ENCODE measurements at regions not wholly inside any gene's neighbourhood (a gene's known extent, or its start where the extent isn't known, plus 50 kb on each side); places are given as distances from the start of the nearest gene placed in this dataset.

DNA sequence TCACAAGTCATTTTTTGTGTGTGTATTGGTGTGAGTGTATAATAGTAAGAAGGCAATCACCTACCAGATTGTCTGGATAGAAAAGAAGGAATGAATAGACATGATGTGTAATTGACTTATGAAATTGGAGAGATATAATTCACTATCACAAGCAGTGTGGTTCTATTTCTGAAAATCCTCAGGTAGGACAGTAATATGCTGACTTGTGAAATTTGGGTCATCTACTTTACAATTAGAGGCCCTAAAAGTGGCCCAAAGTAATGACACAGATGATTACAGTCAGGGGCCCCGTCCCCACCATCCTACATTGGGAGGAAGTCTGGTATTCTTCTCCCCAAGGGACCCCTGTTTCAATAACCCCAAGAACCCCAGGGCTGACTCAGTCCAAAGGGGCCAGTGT is 73.6 kb upstream of the SELENOK start:
- Histone ChIP-seq H3K4me3 (ENCODE audit: low read depth in 1 of 2, low read length in 1 of 2) (no peak overlapping the region), H3K27ac (no peak overlapping the region), H3K9me3 (no peaks in the 10 kb centered on the region), H3K36me3 (no peaks in the 10 kb centered on the region), H3K4me1 (ENCODE audit: control insufficient read depth in 1 of 2, insufficient read depth in 1 of 2, low read depth in 1 of 2, low read length in 1 of 2) (no peaks in the 10 kb centered on the region), H3K27me3 (peaks cover 4% of the 10 kb centered on the region)
- TF ChIP-seq, protein P1, sequence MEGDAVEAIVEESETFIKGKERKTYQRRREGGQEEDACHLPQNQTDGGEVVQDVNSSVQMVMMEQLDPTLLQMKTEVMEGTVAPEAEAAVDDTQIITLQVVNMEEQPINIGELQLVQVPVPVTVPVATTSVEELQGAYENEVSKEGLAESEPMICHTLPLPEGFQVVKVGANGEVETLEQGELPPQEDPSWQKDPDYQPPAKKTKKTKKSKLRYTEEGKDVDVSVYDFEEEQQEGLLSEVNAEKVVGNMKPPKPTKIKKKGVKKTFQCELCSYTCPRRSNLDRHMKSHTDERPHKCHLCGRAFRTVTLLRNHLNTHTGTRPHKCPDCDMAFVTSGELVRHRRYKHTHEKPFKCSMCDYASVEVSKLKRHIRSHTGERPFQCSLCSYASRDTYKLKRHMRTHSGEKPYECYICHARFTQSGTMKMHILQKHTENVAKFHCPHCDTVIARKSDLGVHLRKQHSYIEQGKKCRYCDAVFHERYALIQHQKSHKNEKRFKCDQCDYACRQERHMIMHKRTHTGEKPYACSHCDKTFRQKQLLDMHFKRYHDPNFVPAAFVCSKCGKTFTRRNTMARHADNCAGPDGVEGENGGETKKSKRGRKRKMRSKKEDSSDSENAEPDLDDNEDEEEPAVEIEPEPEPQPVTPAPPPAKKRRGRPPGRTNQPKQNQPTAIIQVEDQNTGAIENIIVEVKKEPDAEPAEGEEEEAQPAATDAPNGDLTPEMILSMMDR (IDR thresholded peaks at IDR 0.05): no peak

DNA sequence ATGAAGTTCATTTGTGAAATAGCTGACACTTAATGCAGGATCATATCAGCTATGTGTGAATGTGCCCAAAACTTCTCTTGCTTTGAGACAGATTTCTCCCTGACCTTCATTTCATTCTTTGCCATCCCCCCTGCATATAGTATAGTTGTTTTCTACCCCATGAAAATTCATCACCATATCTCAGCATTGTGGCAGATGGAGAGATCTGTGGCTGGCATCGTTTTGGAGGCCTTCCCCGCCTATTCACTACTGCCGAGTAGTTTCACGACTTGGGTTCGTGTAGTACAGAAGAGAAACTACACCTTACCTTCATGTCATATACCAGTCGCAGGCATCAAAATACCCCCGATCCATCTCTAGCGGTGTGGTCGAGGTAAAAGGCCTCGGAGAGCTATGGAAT is 66.2 kb upstream of the SELENOK start:
- TF ChIP-seq, protein P1 (IDR thresholded peaks at IDR 0.05): no peak
- H3K27me3 ChIP-seq: peaks cover 13% of the 10 kb centered on the region
- no peaks in the 10 kb centered on the region for H3K36me3 ChIP-seq

DNA sequence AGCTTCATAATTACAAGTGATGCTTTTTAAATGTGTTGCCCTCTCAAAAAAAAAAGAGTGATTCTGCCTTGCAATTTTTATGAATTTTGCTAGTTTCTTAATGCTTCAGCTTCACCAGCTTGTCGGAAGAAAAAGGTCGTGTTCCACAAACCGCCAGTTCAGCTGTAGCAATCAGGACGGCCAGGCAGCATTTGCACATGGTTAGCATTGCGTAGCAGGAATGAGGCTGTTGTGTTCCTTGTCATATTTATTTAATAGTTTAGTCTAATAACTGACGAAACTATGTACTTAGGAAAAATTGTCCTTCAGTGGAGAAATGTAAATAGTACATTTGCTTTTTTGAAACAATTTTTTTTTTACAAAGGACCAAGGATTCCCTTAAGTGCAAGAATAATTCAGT is 64.9 kb upstream of the SELENOK start:
- peaks cover 8% of the 10 kb centered on the region for H3K27me3 ChIP-seq
- no peak overlapping the region for H3K27ac ChIP-seq
- TF ChIP-seq, protein P1 (IDR thresholded peaks at IDR 0.05): no peak
- no peaks in the 10 kb centered on the region for H3K9me3 ChIP-seq
- H3K4me3 ChIP-seq (ENCODE audit: low read depth in 1 of 2, low read length in 1 of 2): no peak overlapping the region
- no peaks in the 10 kb centered on the region for H3K4me1 ChIP-seq (ENCODE audit: control insufficient read depth in 1 of 2, insufficient read depth in 1 of 2, low read depth in 1 of 2, low read length in 1 of 2)
- no peaks in the 10 kb centered on the region for H3K36me3 ChIP-seq

More for the DNA sequence above, 66.2 kb upstream of the SELENOK start:
- Histone ChIP-seq H3K4me1 (ENCODE audit: control insufficient read depth in 1 of 2, insufficient read depth in 1 of 2, low read depth in 1 of 2, low read length in 1 of 2) (no peaks in the 10 kb centered on the region), H3K27ac (no peak overlapping the region), H3K4me3 (ENCODE audit: low read depth in 1 of 2, low read length in 1 of 2) (no peak overlapping the region), H3K9me3 (no peaks in the 10 kb centered on the region)

DNA sequence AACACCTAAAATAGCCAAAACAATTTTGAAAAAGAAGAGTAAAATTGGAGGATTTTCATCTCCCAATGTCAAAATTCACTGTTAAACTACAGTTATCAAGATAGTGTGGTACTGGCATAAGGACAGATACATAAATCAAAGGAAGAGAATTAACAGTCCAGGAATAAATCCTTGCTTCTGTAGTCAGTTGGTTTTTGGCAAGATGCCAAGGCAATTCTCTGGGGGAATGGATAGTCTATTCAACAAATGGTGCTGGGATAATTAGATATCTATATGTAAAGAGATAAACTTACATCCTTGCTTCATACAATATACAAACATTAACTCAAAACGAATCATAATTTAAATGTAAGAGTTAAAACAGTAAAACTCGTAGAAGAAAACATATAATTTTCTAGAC is 57.9 kb upstream of the SELENOK start:
- Histone ChIP-seq H3K9me3 (peaks cover 11% of the 10 kb centered on the region), H3K27me3 (peaks cover 16% of the 10 kb centered on the region), H3K36me3 (no peaks in the 10 kb centered on the region), H3K27ac (no peak overlapping the region), H3K4me1 (ENCODE audit: control insufficient read depth in 1 of 2, insufficient read depth in 1 of 2, low read depth in 1 of 2, low read length in 1 of 2) (no peaks in the 10 kb centered on the region), H3K4me3 (ENCODE audit: low read depth in 1 of 2, low read length in 1 of 2) (no peak overlapping the region)
- TF ChIP-seq, protein P1 (IDR thresholded peaks at IDR 0.05): no peak

DNA sequence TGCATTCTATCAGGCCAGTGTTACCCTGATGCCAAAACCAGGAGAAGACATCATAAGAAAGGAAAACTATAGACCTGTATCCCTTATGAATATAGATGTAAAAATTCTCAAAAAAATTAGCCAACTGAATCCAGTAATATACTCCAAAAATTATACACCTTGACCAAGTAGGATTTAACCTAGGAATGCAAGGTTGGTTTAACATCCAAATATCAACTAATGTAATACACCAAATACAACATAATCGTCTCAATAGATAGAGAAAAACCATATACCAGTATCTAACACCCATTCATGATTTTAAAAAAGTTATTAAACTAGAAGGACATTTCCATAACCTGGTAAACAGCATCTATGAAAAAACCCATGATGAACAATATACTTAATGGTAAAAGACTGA is 56.5 kb upstream of the SELENOK start:
- H3K27me3 ChIP-seq: peaks cover 8% of the 10 kb centered on the region
- H3K4me3 ChIP-seq (ENCODE audit: low read depth in 1 of 2, low read length in 1 of 2): no peak overlapping the region
- H3K9me3 ChIP-seq: peaks cover 11% of the 10 kb centered on the region
- no peak overlapping the region for H3K27ac ChIP-seq
- H3K36me3 ChIP-seq: no peaks in the 10 kb centered on the region
- H3K4me1 ChIP-seq (ENCODE audit: control insufficient read depth in 1 of 2, insufficient read depth in 1 of 2, low read depth in 1 of 2, low read length in 1 of 2): no peaks in the 10 kb centered on the region
- TF ChIP-seq, protein P1 (IDR thresholded peaks at IDR 0.05): no peak

DNA sequence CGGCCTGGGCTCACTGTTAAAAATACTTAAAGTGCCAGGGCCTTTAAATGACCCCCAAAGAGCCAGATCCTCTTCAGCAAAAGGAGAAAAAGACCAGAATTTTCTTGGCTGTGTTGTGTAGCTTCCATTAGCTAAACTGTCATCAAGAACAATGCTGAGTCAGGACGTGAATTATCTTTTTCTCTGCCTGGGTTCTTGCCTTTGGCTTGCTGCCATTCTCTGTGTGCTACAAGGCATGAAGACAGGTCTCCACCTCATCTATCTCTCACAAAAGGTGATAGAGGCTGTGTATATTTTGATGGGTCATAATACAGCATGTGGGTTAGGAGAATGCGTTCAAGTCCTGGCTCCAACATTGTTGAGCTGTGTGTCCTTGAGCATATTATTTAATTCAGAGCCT is 52.4 kb upstream of the SELENOK start:
- H3K36me3 ChIP-seq: no peaks in the 10 kb centered on the region
- no peak overlapping the region for H3K4me3 ChIP-seq (ENCODE audit: low read depth in 1 of 2, low read length in 1 of 2)
- peaks cover 33% of the 10 kb centered on the region for H3K27me3 ChIP-seq
- no peak overlapping the region for H3K27ac ChIP-seq
- H3K9me3 ChIP-seq: peaks cover 11% of the 10 kb centered on the region
- TF ChIP-seq, protein P1 (IDR thresholded peaks at IDR 0.05): no peak
- H3K4me1 ChIP-seq (ENCODE audit: control insufficient read depth in 1 of 2, insufficient read depth in 1 of 2, low read depth in 1 of 2, low read length in 1 of 2): no peaks in the 10 kb centered on the region

Measured in neutrophil (primary cell).